Kidney (tissue), 13 donors: ENCODE measurements at regions not wholly inside any gene's neighbourhood (a gene's known extent, or its start where the extent isn't known, plus 50 kb on each side); places are given as distances from the start of the nearest gene placed in this dataset.

Source experiments
- DNase-seq, 5 donors: peaks; one replicate each; pipeline ENCODE4 v3.0.0-alpha.2; 2013 to 2020
- FAIRE-seq: peaks from 2 replicates; lab custom pipeline; 2012; peaks lifted over from hg19 to GRCh38; lab: Jason Lieb, UNC
- H3K27ac ChIP-seq, 2 donors: one replicate each; pipeline ENCODE4 v1.7.0; 2013; ENCODE audit warnings: low read depth in 2 of 2, low read length in 2 of 2, inconsistent platforms in 1 of 2
- H3K27me3 ChIP-seq: one replicate; pipeline ENCODE4 v1.7.1; 2013; ENCODE audit warnings: low read length, inconsistent platforms; ENCODE audit not compliant: control insufficient read depth, insufficient read depth
- H3K36me3 ChIP-seq, 3 donors: one replicate each; pipeline versions ENCODE4 v1.7.0 to v1.7.1; 2013; ENCODE audit warnings: low read length in 3 of 3, control low read depth in 1 of 3, inconsistent platforms in 1 of 3; ENCODE audit not compliant: insufficient read depth in 3 of 3, control insufficient read depth in 2 of 3
- H3K4me1 ChIP-seq, 3 donors: one replicate each; pipeline versions ENCODE4 v1.7.0 to v1.7.1; 2013; ENCODE audit warnings: low read length in 3 of 3, inconsistent platforms in 1 of 3, low read depth in 1 of 3; ENCODE audit not compliant: control insufficient read depth in 2 of 3, insufficient read depth in 2 of 3
- H3K4me3 ChIP-seq, 3 donors: one replicate each; pipeline versions ENCODE4 v1.7.0 to v1.8.1; 2013; ENCODE audit warnings: low read length in 3 of 3, control low read depth in 1 of 3, inconsistent platforms in 1 of 3
- H3K9ac ChIP-seq, 3 donors: one replicate each; pipeline versions ENCODE4 v1.7.0 to v1.7.1; 2013; ENCODE audit warnings: low read length in 3 of 3, control low read depth in 1 of 3, inconsistent platforms in 1 of 3
- H3K9me3 ChIP-seq, 3 donors: one replicate each; pipeline versions ENCODE4 v1.7.0 to v1.7.1; 2013; ENCODE audit warnings: low read length in 3 of 3, control low read depth in 1 of 3, inconsistent platforms in 1 of 3; ENCODE audit not compliant: control insufficient read depth in 2 of 3, insufficient read depth in 1 of 3
- CTCF ChIP-seq: IDR thresholded peaks from 3 replicates; pipeline ENCODE4 v1.5.1; 2012; ENCODE audit warnings: mild to moderate bottlenecking, moderate library complexity, borderline replicate concordance; ENCODE audit not compliant: insufficient read depth; ENCODE audit errors: extremely low read depth
- intact Hi-C: fragments of 100-400 bp; cut with DNase I; formaldehyde crosslinking; loops from one replicate; pipeline ENCODE4 v1.11.1; 2022
- donor health status: control.
- donor health status: control.
- donor health status: control.
- donor health status: control.
- donor health status: control.
- donor health status: DM: yes; HTN: yes; CAD: no.
- donor health status: Normal renal cell carcinoma (clear cell type).

DNA sequence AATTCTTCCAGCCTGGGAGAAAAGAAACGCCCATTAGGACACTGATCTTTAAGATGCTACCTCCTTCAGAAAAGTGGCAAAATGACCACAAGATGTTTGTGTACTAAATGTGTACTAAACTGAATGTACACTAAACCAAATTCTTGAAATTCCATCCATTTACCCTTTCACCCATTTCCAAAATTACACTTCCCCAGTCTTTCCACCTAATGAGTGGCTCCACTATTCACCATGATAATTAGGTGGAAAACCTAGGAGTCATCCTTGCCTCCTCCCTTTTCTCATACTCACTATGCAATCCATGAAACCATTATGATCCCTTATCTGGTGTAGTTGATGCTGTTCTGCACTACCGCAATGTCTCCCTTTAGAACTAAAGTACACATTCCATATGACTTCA, 452.1 kb upstream of the THBS1 start:
- H3K9me3 ChIP-seq = no peaks in the 10 kb centered on the region
- H3K27me3 ChIP-seq = no peaks in the 10 kb centered on the region
- intact Hi-C loops = no loop called here
- DNase-seq (no peak), FAIRE-seq (no peak)
- no peak overlapping the region for H3K27ac ChIP-seq
- no peaks in the 10 kb centered on the region for H3K36me3 ChIP-seq
- peaks cover 0 to 14% (median 3%) of the 10 kb centered on the region in 3 donors for H3K4me1 ChIP-seq
- H3K4me3 ChIP-seq = no peak overlapping the region
- H3K9ac ChIP-seq = no peak overlapping the region
- TF ChIP-seq CTCF = no peak

DNA sequence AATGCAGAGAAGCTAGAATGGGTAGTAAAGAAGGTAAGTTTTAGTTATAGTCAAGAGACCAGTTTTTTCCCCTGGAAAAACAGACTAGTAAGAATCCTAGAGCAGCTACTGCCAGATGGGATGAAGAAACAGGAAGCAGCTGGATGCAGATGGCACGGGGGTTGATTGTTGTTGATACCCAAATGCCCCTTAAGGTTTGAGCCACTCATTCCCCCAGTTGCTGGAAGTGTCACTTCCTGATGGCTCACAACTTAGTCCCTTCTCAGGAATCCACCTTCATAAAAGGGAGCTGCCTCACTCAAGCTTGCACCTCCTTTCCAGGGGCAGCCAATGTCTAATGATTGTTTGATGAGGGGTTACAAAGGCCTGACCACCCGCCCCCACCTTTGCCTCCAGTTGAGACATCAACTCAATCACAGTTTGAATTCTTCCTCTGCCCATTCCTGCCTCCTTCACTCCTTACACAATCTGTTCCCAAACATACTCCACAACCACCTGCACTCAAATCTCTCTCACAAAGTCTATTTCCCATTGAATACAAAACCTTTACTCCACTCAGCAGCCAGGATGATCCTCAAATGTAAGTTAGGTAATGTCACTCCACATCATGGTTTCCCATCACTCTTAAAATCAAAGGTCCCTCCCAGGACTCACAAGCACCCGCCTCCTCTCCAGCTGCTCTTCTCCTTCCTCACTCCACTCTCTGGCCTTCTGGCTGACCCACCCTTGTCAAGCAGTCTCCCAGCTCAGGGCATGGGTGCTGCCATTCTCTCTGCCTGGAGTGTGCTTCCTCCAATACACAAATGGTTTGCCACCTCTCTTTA, 450.1 kb upstream of the THBS1 start:
- Histone ChIP-seq H3K9ac (no peak overlapping the region), H3K36me3 (no peaks in the 10 kb centered on the region), H3K27ac (no peak overlapping the region), H3K4me1 (peaks cover 0 to 14% (median 3%) of the 10 kb centered on the region in 3 donors), H3K9me3 (no peaks in the 10 kb centered on the region), H3K27me3 (no peaks in the 10 kb centered on the region), H3K4me3 (no peak overlapping the region)
- no peak for TF ChIP-seq CTCF
- intact Hi-C loops = no loop called here
- FAIRE-seq = no peak
- no peak for DNase-seq

DNA sequence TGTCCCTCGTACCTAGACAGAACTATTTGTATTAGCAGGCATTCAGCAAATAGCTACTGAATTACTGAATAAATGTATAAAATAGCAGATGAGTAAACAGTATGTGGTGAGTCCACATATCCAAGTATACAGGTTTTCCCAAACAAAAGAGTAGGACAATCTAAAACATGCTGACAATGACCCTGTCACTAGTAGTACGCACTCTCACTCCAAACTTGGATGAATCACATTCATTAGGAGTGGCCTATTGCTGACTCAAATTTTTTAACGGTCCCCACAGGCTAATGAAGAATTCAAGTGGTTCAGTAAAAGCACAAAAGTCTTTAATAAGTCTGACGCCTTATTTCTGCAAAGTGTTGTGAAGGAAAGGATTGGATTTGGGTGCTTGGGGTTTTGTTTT, 449.3 kb upstream of the THBS1 start:
- no peaks in the 10 kb centered on the region for H3K27me3 ChIP-seq
- TF ChIP-seq CTCF = no peak
- H3K27ac ChIP-seq = no peak overlapping the region
- no peaks in the 10 kb centered on the region for H3K9me3 ChIP-seq
- intact Hi-C loops = no loop called here
- FAIRE-seq (no peak), DNase-seq (no peak)
- H3K9ac ChIP-seq = no peak overlapping the region
- H3K4me3 ChIP-seq = no peak overlapping the region
- H3K4me1 ChIP-seq = peaks cover 0 to 14% (median 3%) of the 10 kb centered on the region in 3 donors
- H3K36me3 ChIP-seq = no peaks in the 10 kb centered on the region

DNA sequence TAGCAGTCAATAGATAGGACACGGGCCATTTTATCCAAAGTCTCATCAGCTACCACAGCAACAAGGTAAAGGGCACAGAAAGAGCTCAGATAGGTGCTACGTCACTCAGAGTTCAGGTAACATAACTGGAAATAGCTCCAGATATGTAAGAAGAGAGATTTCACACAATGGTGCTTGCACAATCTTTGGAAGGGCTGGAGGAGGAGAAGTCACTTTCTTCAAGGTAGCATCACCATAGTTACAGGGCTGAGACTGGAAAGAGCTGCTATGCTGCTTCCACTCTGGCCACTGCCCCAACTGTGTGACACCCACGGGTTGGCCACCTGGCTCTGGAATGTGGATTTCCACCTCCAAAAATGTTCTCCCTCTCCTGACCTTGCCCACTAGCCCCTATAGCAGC, 448.8 kb upstream of the THBS1 start:
- H3K36me3 ChIP-seq = no peaks in the 10 kb centered on the region
- H3K4me3 ChIP-seq = no peak overlapping the region
- no peak overlapping the region for H3K27ac ChIP-seq
- FAIRE-seq (no peak), DNase-seq (no peak)
- no peaks in the 10 kb centered on the region for H3K9me3 ChIP-seq
- intact Hi-C loops = no loop called here
- no peak overlapping the region for H3K9ac ChIP-seq
- no peak for TF ChIP-seq CTCF
- H3K27me3 ChIP-seq = no peaks in the 10 kb centered on the region
- H3K4me1 ChIP-seq = peaks cover 0 to 14% (median 3%) of the 10 kb centered on the region in 3 donors
